PC-9 (cell line): ENCODE measurements at regions not wholly inside any gene's neighbourhood (a gene's known extent, or its start where the extent isn't known, plus 50 kb on each side); places are given as distances from the start of the nearest gene placed in this dataset.

ENCODE experiments used
- BruUV-seq: library from RNA; stranded (reverse); fragments of 400-500 nt; replicated peaks from 2 replicates; lab custom pipeline; 2021; lab: Mats Ljungman, UMichigan
- CTCF ChIA-PET: fragments of 300-600 bp; sonication (Branson Sonifier 250); formaldehyde crosslinking; loops from one replicate; lab custom pipeline; 2022; ENCODE audit warnings: antibody characterized with exemption; lab: Charles Lee
- POLR2A ChIA-PET: fragments of 300-600 bp; sonication (Branson Sonifier 250); formaldehyde crosslinking; loops from one replicate; lab custom pipeline; 2022; ENCODE audit warnings: antibody characterized with exemption; ENCODE audit not compliant: unreplicated experiment; lab: Charles Lee
- DNase-seq, 2 experiments: peaks; one replicate each; pipeline versions ENCODE4 v3.0.0 to v3.0.0-alpha.2; 2015 to 2022; ENCODE audit warnings: mixed read lengths in 1 of 2
- H2AFZ ChIP-seq: fragments of 200-600 bp; sonication (generic); 2 replicates; pipeline ENCODE4 v1.8.1; 2017; ENCODE audit warnings: antibody characterized with exemption
- H3F3A ChIP-seq: fragments of 200-600 bp; sonication (generic); 2 replicates; pipeline ENCODE4 v1.8.1; 2017; ENCODE audit warnings: antibody characterized with exemption, mild to moderate bottlenecking, low read depth; ENCODE audit not compliant: insufficient read depth
- H3K27ac ChIP-seq: fragments of 200-600 bp; sonication (generic); 2 replicates; pipeline ENCODE4 v1.6.1; 2016; ENCODE audit warnings: mixed run types
- H3K27me3 ChIP-seq: fragments of 200-600 bp; sonication (generic); 2 replicates; pipeline ENCODE4 v1.6.1; 2016; ENCODE audit warnings: low read depth, mixed run types; ENCODE audit not compliant: insufficient read depth
- H3K36me3 ChIP-seq: fragments of 200-600 bp; sonication (generic); 2 replicates; pipeline ENCODE4 v1.6.1; 2016; ENCODE audit warnings: low read depth, mixed run types
- H3K4me1 ChIP-seq: fragments of 200-600 bp; sonication (generic); replicated peaks from 2 replicates; pipeline ENCODE4 v1.6.1; 2016; ENCODE audit warnings: mixed run types; ENCODE audit not compliant: insufficient read depth
- H3K4me2 ChIP-seq: fragments of 200-600 bp; sonication (generic); 2 replicates; pipeline ENCODE4 v1.6.1; 2017; ENCODE audit warnings: mixed run types
- H3K4me3 ChIP-seq: fragments of 200-600 bp; sonication (generic); 2 replicates; pipeline ENCODE4 v1.6.1; 2016; ENCODE audit warnings: mixed run types
- H3K79me2 ChIP-seq: fragments of 200-600 bp; sonication (generic); 2 replicates; pipeline ENCODE4 v1.6.1; 2017; ENCODE audit warnings: low read depth, mixed run types
- H3K9me2 ChIP-seq: fragments of 200-600 bp; sonication (generic); 2 replicates; pipeline ENCODE4 v1.8.1; 2017; ENCODE audit warnings: mild to moderate bottlenecking; ENCODE audit not compliant: insufficient read depth
- H3K9me3 ChIP-seq: fragments of 200-600 bp; sonication (generic); 2 replicates; pipeline ENCODE4 v1.8.1; 2016; ENCODE audit warnings: low read depth; ENCODE audit not compliant: insufficient read depth
- H4K20me1 ChIP-seq: fragments of 200-600 bp; sonication (generic); 2 replicates; pipeline ENCODE4 v1.8.1; 2017; ENCODE audit not compliant: insufficient read depth
- EZH2 ChIP-seq: fragments of 200-600 bp; sonication (generic); IDR thresholded peaks from 2 replicates; pipeline ENCODE4 v1.8.0; 2017; ENCODE audit warnings: antibody characterized with exemption, low read depth
- intact Hi-C: fragments of 100-400 bp; cut with micrococcal nuclease; formaldehyde crosslinking; loops from one replicate; pipeline ENCODE4 v1.10.0; 2022; ENCODE audit not compliant: unreplicated experiment
- TF ChIP-seq, protein P1 (sequence below): fragments of 200-600 bp; sonication (generic); conservative IDR thresholded peaks from 2 replicates; pipeline ENCODE4 v1.6.1; 2017; ENCODE audit warnings: mixed run types, antibody characterized with exemption, mild to moderate bottlenecking, moderate library complexity

DNA sequence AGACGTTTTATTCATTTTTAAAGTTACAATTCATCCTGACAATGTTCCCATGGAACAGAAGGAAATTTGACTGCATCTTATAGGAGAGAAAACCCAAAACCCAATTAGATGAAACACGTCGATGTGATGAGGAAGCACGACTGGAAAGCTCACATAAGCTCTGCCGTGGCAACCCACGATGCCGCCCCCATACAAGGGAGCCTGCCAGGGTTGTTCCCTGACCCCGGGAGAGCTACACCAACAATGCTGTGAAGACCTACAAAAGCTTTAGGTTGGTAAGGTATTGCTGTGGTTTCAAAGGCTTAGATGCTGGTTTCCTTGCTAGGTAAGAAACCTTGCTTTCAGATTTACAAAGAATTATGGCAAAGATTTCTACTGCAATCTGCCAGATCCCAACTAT lies 393.1 kb downstream of the KLF12 start:
- Histone ChIP-seq H3F3A (no peaks in the 10 kb centered on the region), H3K4me3 (no peak overlapping the region), H3K79me2 (no peaks in the 10 kb centered on the region), H3K27ac (no peak overlapping the region), H3K27me3 (no peaks in the 10 kb centered on the region), H3K9me2 (no peaks in the 10 kb centered on the region), H3K9me3 (no peaks in the 10 kb centered on the region), H4K20me1 (no peaks in the 10 kb centered on the region), H3K4me1 (no peaks in the 10 kb centered on the region), H2AFZ (0 out of 2 replicates have a peak overlapping the region, but pooled peaks have one; percentile 15), H3K36me3 (no peaks in the 10 kb centered on the region), H3K4me2 (no peak overlapping the region)
- no TSS peak for BruUV-seq
- POLR2A ChIA-PET, result interaction anchor here (0.6 kb wide), 1 partner anchor 984 kb away, joined by 4 read pairs; no protein-coding TSS in a partner anchor
- intact Hi-C loops, result no loop called here
- no peak for TF ChIP-seq EZH2
- TF ChIP-seq, protein P1, sequence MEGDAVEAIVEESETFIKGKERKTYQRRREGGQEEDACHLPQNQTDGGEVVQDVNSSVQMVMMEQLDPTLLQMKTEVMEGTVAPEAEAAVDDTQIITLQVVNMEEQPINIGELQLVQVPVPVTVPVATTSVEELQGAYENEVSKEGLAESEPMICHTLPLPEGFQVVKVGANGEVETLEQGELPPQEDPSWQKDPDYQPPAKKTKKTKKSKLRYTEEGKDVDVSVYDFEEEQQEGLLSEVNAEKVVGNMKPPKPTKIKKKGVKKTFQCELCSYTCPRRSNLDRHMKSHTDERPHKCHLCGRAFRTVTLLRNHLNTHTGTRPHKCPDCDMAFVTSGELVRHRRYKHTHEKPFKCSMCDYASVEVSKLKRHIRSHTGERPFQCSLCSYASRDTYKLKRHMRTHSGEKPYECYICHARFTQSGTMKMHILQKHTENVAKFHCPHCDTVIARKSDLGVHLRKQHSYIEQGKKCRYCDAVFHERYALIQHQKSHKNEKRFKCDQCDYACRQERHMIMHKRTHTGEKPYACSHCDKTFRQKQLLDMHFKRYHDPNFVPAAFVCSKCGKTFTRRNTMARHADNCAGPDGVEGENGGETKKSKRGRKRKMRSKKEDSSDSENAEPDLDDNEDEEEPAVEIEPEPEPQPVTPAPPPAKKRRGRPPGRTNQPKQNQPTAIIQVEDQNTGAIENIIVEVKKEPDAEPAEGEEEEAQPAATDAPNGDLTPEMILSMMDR, result no peak
- DNase-seq, result no peak
- CTCF ChIA-PET, result no interaction called here

DNA sequence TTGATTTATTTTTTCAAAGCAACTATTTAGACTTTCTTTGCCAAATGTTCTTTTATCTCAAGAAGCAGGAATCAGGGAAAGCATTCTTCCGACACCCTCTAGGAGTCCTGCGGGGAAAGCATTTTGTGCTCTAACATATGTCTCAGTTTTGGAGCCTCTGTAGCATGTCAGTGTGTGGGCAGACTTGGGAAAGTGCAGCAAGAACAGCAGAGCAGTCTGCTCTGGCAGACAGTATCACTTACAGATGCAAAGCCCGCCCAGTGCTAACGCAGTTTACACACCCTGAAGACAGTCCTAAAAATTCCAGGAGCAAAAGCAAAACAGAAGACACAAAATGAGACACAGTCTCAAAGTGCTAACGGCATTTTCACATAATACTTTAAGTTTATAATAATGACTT lies 393.5 kb downstream of the KLF12 start:
- Histone ChIP-seq H3K27me3 (no peaks in the 10 kb centered on the region), H3K4me1 (no peaks in the 10 kb centered on the region), H3K27ac (no peak overlapping the region), H3K4me2 (no peak overlapping the region), H3K36me3 (no peaks in the 10 kb centered on the region), H3K79me2 (no peaks in the 10 kb centered on the region), H3F3A (no peaks in the 10 kb centered on the region), H3K9me2 (no peaks in the 10 kb centered on the region), H3K9me3 (no peaks in the 10 kb centered on the region), H4K20me1 (no peaks in the 10 kb centered on the region), H2AFZ (0 out of 2 replicates have a peak overlapping the region, but pooled peaks have one; percentile 15), H3K4me3 (no peak overlapping the region)
- TF ChIP-seq EZH2, result no peak
- TF ChIP-seq, protein P1, result no peak
- intact Hi-C loops, result no loop called here
- BruUV-seq, result no TSS peak
- CTCF ChIA-PET, result no interaction called here
- POLR2A ChIA-PET, result no interaction called here
- DNase-seq, result no peak

DNA sequence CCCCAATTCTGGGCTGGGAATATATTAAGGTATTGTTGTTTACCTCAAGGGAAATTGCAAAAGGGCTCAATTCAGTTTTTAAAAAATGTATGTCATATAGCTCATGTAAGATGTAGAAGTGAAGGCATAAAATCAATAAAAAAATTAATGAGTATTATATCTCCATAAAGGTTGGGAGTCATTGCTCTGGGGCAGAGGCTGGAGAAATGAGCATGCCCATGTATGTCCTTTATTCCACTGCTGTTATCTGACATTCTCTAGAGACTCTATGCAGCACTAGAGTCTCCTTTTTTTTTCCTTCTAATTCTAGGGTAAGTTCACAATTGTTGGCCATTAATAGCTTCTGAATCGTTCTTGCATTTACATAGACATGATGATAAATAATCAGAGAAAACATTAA lies 394.8 kb downstream of the KLF12 start:
- BruUV-seq, result no TSS peak
- Histone ChIP-seq H3K9me2 (no peaks in the 10 kb centered on the region), H3K4me1 (no peaks in the 10 kb centered on the region), H4K20me1 (no peaks in the 10 kb centered on the region), H3K4me3 (no peak overlapping the region), H3K36me3 (no peaks in the 10 kb centered on the region), H3K9me3 (no peaks in the 10 kb centered on the region), H3K79me2 (no peaks in the 10 kb centered on the region), H3K27me3 (no peaks in the 10 kb centered on the region), H2AFZ (no peak overlapping the region), H3K4me2 (no peak overlapping the region), H3K27ac (no peak overlapping the region), H3F3A (no peaks in the 10 kb centered on the region)
- ChIA-PET CTCF (no interaction called here), POLR2A (no interaction called here)
- TF ChIP-seq, protein P1, result no peak
- TF ChIP-seq EZH2, result no peak
- DNase-seq, result no peak
- intact Hi-C loops, result no loop called here
